HL-60 (cell line): ENCODE measurements at regions not wholly inside any gene's neighbourhood (a gene's known extent, or its start where the extent isn't known, plus 50 kb on each side); places are given as distances from the start of the nearest gene placed in this dataset.

Experiments
- DNase-seq, 2 experiments: peaks; one replicate each; pipeline ENCODE4 v3.0.0-alpha.2; 2010 to 2020; ENCODE audit warnings: low read depth in 1 of 2, low spot score in 1 of 2
- H3K27ac ChIP-seq: fragments of 250-450 bp; sonication (Bioruptor Pico); replicated peaks from 2 replicates; pipeline ENCODE4 v1.5.1; 2020; ENCODE audit warnings: mild to moderate bottlenecking, moderate library complexity
- H3K27me3 ChIP-seq: fragments of 250-450 bp; sonication (Bioruptor Pico); 2 replicates; pipeline ENCODE4 v1.5.1; 2021; ENCODE audit warnings: mild to moderate bottlenecking, moderate library complexity; ENCODE audit not compliant: insufficient read depth, poor library complexity, severe bottlenecking
- H3K4me3 ChIP-seq: replicated peaks from 2 replicates; pipeline ENCODE4 v1.5.1; 2011; ENCODE audit warnings: mild to moderate bottlenecking, control low read depth, low read length; ENCODE audit not compliant: insufficient read depth
- GABPA ChIP-seq: IDR thresholded peaks from 2 replicates; pipeline ENCODE4 v1.6.1; 2012; ENCODE audit warnings: low read depth
- POLR2AphosphoS5 ChIP-seq: IDR thresholded peaks from 2 replicates; pipeline ENCODE4 v1.6.1; 2012; ENCODE audit warnings: low read depth
- REST ChIP-seq: IDR thresholded peaks from 2 replicates; pipeline ENCODE4 v1.6.1; 2012; ENCODE audit warnings: low read depth; ENCODE audit not compliant: insufficient replicate concordance
- SPI1 ChIP-seq: IDR thresholded peaks from 2 replicates; pipeline ENCODE4 v1.6.1; 2012; ENCODE audit warnings: low read depth, mild to moderate bottlenecking, borderline replicate concordance
- TF ChIP-seq, protein P1 (sequence below): IDR thresholded peaks from one replicate; pipeline ENCODE4 v1.5.1; 2011; ENCODE audit warnings: low read length, control low read depth, inconsistent platforms; ENCODE audit not compliant: insufficient read depth

- Histone ChIP-seq H3K4me3 (no peak overlapping the region), H3K27ac (no peak overlapping the region), H3K27me3 (no peaks in the 10 kb centered on the region)
- DNase-seq: no peak
- TF ChIP-seq POLR2AphosphoS5: no peak
- TF ChIP-seq, protein P1, sequence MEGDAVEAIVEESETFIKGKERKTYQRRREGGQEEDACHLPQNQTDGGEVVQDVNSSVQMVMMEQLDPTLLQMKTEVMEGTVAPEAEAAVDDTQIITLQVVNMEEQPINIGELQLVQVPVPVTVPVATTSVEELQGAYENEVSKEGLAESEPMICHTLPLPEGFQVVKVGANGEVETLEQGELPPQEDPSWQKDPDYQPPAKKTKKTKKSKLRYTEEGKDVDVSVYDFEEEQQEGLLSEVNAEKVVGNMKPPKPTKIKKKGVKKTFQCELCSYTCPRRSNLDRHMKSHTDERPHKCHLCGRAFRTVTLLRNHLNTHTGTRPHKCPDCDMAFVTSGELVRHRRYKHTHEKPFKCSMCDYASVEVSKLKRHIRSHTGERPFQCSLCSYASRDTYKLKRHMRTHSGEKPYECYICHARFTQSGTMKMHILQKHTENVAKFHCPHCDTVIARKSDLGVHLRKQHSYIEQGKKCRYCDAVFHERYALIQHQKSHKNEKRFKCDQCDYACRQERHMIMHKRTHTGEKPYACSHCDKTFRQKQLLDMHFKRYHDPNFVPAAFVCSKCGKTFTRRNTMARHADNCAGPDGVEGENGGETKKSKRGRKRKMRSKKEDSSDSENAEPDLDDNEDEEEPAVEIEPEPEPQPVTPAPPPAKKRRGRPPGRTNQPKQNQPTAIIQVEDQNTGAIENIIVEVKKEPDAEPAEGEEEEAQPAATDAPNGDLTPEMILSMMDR: no peak
- TF ChIP-seq SPI1: no peak
- no peak for TF ChIP-seq REST
Measured at GRCh38 chr12:77342253-77342652, 276.9 kb upstream of the E2F7 start.

DNA sequence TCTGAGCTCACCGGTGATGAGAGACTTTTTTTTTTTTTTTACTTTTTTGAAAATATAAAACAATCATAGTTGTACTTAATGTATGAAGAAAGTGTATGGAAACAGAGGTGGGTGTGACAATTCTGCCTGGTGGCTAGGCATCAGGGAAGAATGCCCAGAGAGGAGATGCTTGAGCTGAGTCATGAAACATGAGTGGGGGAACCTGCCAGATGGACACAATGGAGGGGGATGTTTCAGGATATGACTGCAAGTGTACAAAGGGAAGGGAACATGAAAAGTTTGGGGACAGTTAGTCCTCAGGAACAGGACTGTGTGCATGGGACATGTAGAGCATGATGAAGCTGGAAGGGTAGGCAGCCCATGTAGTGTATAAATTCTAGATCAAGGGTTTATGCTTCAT lies 274.2 kb upstream of the E2F7 start:
- Histone ChIP-seq H3K27ac (no peak overlapping the region), H3K27me3 (no peaks in the 10 kb centered on the region), H3K4me3 (no peak overlapping the region)
- TF ChIP-seq GABPA: no peak
- TF ChIP-seq, protein P1: no peak
- no peak for TF ChIP-seq SPI1
- no peak for TF ChIP-seq POLR2AphosphoS5
- no peak for TF ChIP-seq REST
- no peak for DNase-seq

DNA sequence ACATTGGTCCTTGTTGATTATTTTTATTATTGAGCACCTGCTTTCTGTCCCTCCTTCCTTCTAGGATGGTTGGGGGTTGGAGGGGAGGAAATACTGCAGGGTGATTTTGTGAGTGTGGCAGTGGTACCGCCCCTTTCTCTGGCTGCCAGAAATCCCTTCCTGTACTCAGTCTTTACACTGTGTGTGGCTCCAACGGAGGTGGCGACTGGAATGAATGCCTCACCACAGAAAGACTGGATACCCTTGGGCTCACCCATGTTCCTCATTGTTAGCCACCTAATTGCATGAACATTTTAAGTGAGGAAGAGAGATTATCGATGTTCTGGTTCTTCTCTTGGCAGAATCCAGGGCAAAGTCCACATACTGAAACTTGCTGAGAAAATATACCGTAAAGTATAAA lies 272.0 kb upstream of the E2F7 start:
- no peak overlapping the region for H3K27ac ChIP-seq
- no peak for TF ChIP-seq POLR2AphosphoS5
- TF ChIP-seq SPI1: no peak
- no peak for TF ChIP-seq REST
- no peak for TF ChIP-seq GABPA
- TF ChIP-seq, protein P1: no peak
- no peaks in the 10 kb centered on the region for H3K27me3 ChIP-seq
- DNase-seq: no peak
- H3K4me3 ChIP-seq: no peak overlapping the region
